ENCODE measurements at regions not wholly inside any gene's neighbourhood (a gene's known extent, or its start where the extent isn't known, plus 50 kb on each side); places are given as distances from the start of the nearest gene placed in this dataset.

DNA sequence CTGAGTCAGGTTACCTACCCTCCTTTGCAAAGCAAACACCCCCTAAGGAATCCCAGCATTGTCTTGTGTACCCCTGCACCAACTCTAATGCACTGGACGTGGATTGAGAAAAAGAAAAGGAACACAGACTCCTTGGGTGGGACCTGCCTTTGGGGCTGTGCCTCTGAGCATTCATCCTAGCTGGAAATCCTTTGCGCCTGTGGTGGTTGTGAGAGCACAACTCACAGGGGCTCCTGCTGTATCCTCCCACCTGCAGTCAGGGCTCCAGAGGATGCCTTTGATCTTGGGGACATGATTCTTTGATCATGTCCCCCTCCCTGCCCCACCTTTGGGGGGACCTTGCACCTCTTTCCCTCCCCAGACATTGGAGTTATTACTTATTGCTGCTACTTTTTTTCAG is 338.5 kb downstream of the GADD45G start:
- no peak for TF ChIP-seq POLR2A (IDR thresholded peaks at IDR 0.05; ENCODE audit: extremely low read depth, insufficient read length)
- TF ChIP-seq, protein P1, sequence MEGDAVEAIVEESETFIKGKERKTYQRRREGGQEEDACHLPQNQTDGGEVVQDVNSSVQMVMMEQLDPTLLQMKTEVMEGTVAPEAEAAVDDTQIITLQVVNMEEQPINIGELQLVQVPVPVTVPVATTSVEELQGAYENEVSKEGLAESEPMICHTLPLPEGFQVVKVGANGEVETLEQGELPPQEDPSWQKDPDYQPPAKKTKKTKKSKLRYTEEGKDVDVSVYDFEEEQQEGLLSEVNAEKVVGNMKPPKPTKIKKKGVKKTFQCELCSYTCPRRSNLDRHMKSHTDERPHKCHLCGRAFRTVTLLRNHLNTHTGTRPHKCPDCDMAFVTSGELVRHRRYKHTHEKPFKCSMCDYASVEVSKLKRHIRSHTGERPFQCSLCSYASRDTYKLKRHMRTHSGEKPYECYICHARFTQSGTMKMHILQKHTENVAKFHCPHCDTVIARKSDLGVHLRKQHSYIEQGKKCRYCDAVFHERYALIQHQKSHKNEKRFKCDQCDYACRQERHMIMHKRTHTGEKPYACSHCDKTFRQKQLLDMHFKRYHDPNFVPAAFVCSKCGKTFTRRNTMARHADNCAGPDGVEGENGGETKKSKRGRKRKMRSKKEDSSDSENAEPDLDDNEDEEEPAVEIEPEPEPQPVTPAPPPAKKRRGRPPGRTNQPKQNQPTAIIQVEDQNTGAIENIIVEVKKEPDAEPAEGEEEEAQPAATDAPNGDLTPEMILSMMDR (IDR thresholded peaks at IDR 0.05; ENCODE audit: low read depth, low read length): no peak
- TF ChIP-seq, protein P2, sequence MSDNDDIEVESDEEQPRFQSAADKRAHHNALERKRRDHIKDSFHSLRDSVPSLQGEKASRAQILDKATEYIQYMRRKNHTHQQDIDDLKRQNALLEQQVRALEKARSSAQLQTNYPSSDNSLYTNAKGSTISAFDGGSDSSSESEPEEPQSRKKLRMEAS (IDR thresholded peaks at IDR 0.05; ENCODE audit: low read depth, low read length): no peak
- TF ChIP-seq MYC (IDR thresholded peaks at IDR 0.05; ENCODE audit: low read depth, low read length): no peak
